ENCODE measurements at regions not wholly inside any gene's neighbourhood (a gene's known extent, or its start where the extent isn't known, plus 50 kb on each side); places are given as distances from the start of the nearest gene placed in this dataset.

GRCh38 chr15:29874977-29875376 lies 52.7 kb upstream of the TJP1 start:
- DNase-seq (ENCODE audit: low read depth, low spot score), result no peak
- Histone ChIP-seq H3K4me3 (ENCODE audit: low read length) (no peak overlapping the region), H3K9me3 (ENCODE audit: control insufficient read depth, insufficient read depth, low read length) (no peaks in the 10 kb centered on the region), H3K27ac (ENCODE audit: low read length) (no peak overlapping the region), H3K36me3 (ENCODE audit: control insufficient read depth, insufficient read depth, low read length) (no peaks in the 10 kb centered on the region), H3K27me3 (ENCODE audit: control insufficient read depth, insufficient read depth, low read length) (no peaks in the 10 kb centered on the region), H3K4me1 (ENCODE audit: control insufficient read depth, insufficient read depth, low read length) (no peaks in the 10 kb centered on the region)
- no CpG with 5 or more reads among the region's 1 CpG for WGBS (ENCODE audit: insufficient coverage, insufficient read length)

DNA sequence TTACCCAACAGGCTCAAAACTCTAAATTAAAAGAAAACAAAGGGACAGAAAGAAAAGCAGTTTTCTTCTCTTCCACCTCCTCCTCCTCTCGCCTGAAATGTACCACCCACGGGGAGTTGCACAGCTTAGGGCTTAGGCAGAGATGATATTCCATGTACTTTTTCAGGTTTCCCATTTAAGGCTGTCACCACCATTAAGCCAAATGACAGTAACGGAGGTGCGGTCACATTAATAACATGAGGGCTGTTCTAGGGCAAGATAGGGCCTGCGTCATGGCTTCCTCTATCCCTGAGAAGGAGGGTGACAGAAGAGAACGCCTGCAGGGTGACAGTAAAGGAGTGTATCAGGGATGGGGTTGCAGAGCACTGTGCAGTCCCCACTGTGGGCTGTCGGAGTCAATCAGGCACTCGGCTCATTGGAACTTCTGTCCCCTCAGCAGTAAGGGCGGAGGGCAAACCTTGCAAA lies 51.7 kb upstream of the TJP1 start:
- DNase-seq (ENCODE audit: low read depth, low spot score), result no peak
- Histone ChIP-seq H3K4me3 (ENCODE audit: low read length) (no peak overlapping the region), H3K36me3 (ENCODE audit: control insufficient read depth, insufficient read depth, low read length) (no peaks in the 10 kb centered on the region), H3K27me3 (ENCODE audit: control insufficient read depth, insufficient read depth, low read length) (no peaks in the 10 kb centered on the region), H3K4me1 (ENCODE audit: control insufficient read depth, insufficient read depth, low read length) (no peaks in the 10 kb centered on the region), H3K9me3 (ENCODE audit: control insufficient read depth, insufficient read depth, low read length) (no peaks in the 10 kb centered on the region), H3K27ac (ENCODE audit: low read length) (no peak overlapping the region)
- no CpG with 5 or more reads among the region's 9 CpGs for WGBS (ENCODE audit: insufficient coverage, insufficient read length)

DNA sequence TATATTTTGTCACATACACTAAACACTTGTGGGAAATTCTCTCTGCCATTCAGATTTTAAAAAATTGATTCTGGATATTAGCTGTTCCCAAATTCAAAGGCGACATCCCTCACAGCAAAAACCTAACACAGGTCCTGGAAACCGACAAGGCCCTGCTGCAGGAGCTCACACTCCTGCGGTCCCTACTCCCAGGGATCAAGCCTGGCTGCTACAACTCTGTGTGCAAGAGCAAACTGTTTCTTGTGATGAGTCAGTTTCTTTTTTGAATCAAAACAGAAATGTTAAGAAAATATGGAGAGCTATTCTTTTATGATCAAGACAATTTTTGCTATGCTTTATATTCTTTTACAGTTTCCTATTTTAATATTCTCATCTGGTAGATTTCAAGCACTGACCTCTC lies 51.0 kb upstream of the TJP1 start:
- no peaks in the 10 kb centered on the region for H3K36me3 ChIP-seq (ENCODE audit: control insufficient read depth, insufficient read depth, low read length)
- no peak overlapping the region for H3K4me3 ChIP-seq (ENCODE audit: low read length)
- H3K9me3 ChIP-seq (ENCODE audit: control insufficient read depth, insufficient read depth, low read length), result no peaks in the 10 kb centered on the region
- no peaks in the 10 kb centered on the region for H3K27me3 ChIP-seq (ENCODE audit: control insufficient read depth, insufficient read depth, low read length)
- WGBS (ENCODE audit: insufficient coverage, insufficient read length), result no CpG with 5 or more reads among the region's 3 CpGs
- no peaks in the 10 kb centered on the region for H3K4me1 ChIP-seq (ENCODE audit: control insufficient read depth, insufficient read depth, low read length)
- DNase-seq (ENCODE audit: low read depth, low spot score), result no peak
- no peak overlapping the region for H3K27ac ChIP-seq (ENCODE audit: low read length)

DNA sequence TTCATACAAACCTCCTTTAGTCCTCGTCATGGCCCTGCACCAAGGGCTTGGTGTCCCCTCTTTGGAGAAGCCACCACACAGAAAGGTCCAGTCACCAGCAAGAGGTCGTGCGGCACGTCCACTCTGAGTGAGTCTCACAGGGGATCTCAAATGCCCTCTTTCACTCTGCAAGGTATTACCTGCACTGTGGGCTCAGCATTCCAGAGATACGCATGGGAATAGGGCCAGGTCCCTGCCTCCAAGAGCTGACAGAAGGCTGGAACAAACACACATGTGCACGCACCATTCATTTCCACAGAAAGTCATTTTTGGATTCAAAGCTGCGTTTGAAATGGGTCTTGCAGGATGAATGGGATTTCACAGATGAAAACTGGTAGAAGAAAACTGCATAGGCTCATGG lies 50.4 kb upstream of the TJP1 start:
- no peaks in the 10 kb centered on the region for H3K9me3 ChIP-seq (ENCODE audit: control insufficient read depth, insufficient read depth, low read length)
- H3K4me3 ChIP-seq (ENCODE audit: low read length), result no peak overlapping the region
- no peak overlapping the region for H3K27ac ChIP-seq (ENCODE audit: low read length)
- H3K27me3 ChIP-seq (ENCODE audit: control insufficient read depth, insufficient read depth, low read length), result no peaks in the 10 kb centered on the region
- DNase-seq (ENCODE audit: low read depth, low spot score), result no peak
- no peaks in the 10 kb centered on the region for H3K4me1 ChIP-seq (ENCODE audit: control insufficient read depth, insufficient read depth, low read length)
- no peaks in the 10 kb centered on the region for H3K36me3 ChIP-seq (ENCODE audit: control insufficient read depth, insufficient read depth, low read length)
- WGBS (ENCODE audit: insufficient coverage, insufficient read length), result no CpG with 5 or more reads among the region's 7 CpGs

Data from iPS DF 6.9 (cell line).